ENCODE measurements at regions not wholly inside any gene's neighbourhood (a gene's known extent, or its start where the extent isn't known, plus 50 kb on each side); places are given as distances from the start of the nearest gene placed in this dataset.

DNA sequence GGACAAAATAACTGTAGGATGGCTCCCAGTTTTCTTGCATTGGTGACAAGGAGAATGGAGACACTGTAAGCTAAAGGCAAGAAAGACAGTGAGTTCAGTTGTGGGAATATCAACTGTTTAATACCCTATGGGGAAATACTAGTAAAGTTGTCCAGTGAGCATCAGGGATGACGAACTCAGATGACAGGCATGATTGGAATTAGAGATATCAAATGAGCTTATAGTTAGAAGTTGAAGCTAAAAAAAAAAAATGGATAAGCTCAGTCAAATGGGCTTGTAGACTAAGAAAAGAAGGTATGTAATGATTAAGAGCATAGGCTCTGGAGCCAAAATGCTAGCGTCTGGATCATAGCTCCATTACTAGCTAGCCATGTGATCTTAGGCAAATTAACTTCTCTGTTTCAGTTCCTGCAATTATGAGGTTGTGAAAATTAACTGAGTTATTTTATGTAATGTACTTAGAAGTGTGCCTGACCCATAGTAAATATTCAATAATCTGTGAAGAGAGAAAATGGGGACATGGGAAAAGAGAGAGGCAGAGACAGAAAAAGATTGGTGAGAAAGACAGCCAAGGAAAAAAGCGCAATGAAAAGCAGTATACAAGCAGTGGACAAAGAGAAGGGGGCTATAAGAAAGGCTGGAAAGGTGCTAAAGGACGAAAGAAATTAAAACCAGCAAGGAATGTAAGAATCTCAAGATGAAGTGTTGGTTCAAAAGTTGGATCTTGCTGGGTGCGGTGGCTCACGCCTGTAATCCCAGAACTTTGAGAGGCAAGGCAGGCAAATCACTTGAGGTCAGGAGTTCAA is 95.7 kb upstream of the SLC39A10 start:
- Histone ChIP-seq H3K4me2 (replicated peaks; ENCODE audit: low read depth, low read length, poor library complexity, severe bottlenecking) (peak overlapping the region; percentile 63), H3K27me3 (replicated peaks in 1 of 4; ENCODE audit: control extremely low read depth in 1 of 4, control insufficient read depth in 3 of 4, insufficient read depth in 4 of 4, low read length in 3 of 4) (no peaks in the 10 kb centered on the region), H3K9me3 (ENCODE audit: control extremely low read depth in 1 of 3, control insufficient read depth in 2 of 3, insufficient read depth in 1 of 3, low read length in 2 of 3) (peaks cover 0 to 1% (median 0%) of the 10 kb centered on the region in 3 donors), H2AFZ (ENCODE audit: insufficient read depth, low read depth, low read length, poor library complexity, severe bottlenecking) (no peak overlapping the region), H3K27ac (ENCODE audit: low read length in 2 of 2) (peak overlapping the region; percentile 92 to 94), H3K4me1 (ENCODE audit: control insufficient read depth in 2 of 2, insufficient read depth in 2 of 2, low read length in 2 of 2) (peaks cover 62 to 80% of the 10 kb centered on the region in 2 donors), H4K20me1 (ENCODE audit: control insufficient read depth, insufficient read depth, low read length, poor library complexity, severe bottlenecking) (no peaks in the 10 kb centered on the region), H3K9ac (ENCODE audit: low read length) (peak overlapping the region; percentile 46), H3K36me3 (replicated peaks in 1 of 2; ENCODE audit: control extremely low read depth in 1 of 2, control insufficient read depth in 1 of 2, extremely low read depth in 1 of 2, insufficient read depth in 2 of 2, low read length in 1 of 2) (no peaks in the 10 kb centered on the region), H3K79me2 (ENCODE audit: control insufficient read depth, insufficient read depth, low read length) (no peaks in the 10 kb centered on the region), H3K4me3 (ENCODE audit: control extremely low read depth in 1 of 5, extremely low read depth in 1 of 5, insufficient read depth in 1 of 5, low read depth in 2 of 5, low read length in 4 of 5) (peak overlapping the region in 4 of 5 experiments; percentile 3 to 61 (median 14))
- Mint-ChIP-seq H3K27me3 (no peaks in the 10 kb centered on the region), H3K4me3 (peak overlapping the region; percentile 90), H3K27ac (peak overlapping the region; percentile 98), H3K9me3 (ENCODE audit: insufficient read depth) (peaks cover 3% of the 10 kb centered on the region), H3K4me1 (peaks cover 63% of the 10 kb centered on the region)
- ChIA-PET CTCF (interaction anchor here (0.6 to 4.9 kb wide), 15 partner anchors 9 to 720 kb away, joined by 3 to 91 read pairs (median 5); partner anchors contain the start of gene SLC39A10), POLR2A (interaction anchor here (0.6 to 4.9 kb wide), 11 partner anchors 9 to 610 kb away, joined by 3 to 63 read pairs (median 6); partner anchors contain the start of genes SLC39A10 and STK17B)
- 40% methylated on average over 6 of the region's 6 CpGs for WGBS (ENCODE audit: insufficient coverage)
- peak; percentile 62 for ATAC-seq (ENCODE audit: low read depth)
- intact Hi-C loops (cut with micrococcal nuclease): loop anchor here (1.0 to 5.0 kb wide), 3 partner anchors 19 to 616 kb away; no protein-coding TSS in a partner anchor
- no peak for TF ChIP-seq EZH2 (IDR thresholded peaks at IDR 0.05; ENCODE audit: borderline replicate concordance, insufficient read depth, low read depth, low read length, poor library complexity, severe bottlenecking)
- TF ChIP-seq, protein P1, sequence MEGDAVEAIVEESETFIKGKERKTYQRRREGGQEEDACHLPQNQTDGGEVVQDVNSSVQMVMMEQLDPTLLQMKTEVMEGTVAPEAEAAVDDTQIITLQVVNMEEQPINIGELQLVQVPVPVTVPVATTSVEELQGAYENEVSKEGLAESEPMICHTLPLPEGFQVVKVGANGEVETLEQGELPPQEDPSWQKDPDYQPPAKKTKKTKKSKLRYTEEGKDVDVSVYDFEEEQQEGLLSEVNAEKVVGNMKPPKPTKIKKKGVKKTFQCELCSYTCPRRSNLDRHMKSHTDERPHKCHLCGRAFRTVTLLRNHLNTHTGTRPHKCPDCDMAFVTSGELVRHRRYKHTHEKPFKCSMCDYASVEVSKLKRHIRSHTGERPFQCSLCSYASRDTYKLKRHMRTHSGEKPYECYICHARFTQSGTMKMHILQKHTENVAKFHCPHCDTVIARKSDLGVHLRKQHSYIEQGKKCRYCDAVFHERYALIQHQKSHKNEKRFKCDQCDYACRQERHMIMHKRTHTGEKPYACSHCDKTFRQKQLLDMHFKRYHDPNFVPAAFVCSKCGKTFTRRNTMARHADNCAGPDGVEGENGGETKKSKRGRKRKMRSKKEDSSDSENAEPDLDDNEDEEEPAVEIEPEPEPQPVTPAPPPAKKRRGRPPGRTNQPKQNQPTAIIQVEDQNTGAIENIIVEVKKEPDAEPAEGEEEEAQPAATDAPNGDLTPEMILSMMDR (IDR thresholded peaks at IDR 0.05): no peak
- peak; percentile 80 for DNase-seq

All from B cell (primary cell).